Brain microvascular endothelial cell (primary cell): ENCODE measurements at regions not wholly inside any gene's neighbourhood (a gene's known extent, or its start where the extent isn't known, plus 50 kb on each side); places are given as distances from the start of the nearest gene placed in this dataset.

Experiments used
- DNase-seq: peaks from one replicate; pipeline ENCODE4 v3.0.0-alpha.2; 2020
- H3K27ac ChIP-seq: fragments of 250-450 bp; sonication (Bioruptor Pico); 2 replicates; pipeline ENCODE4 v1.5.1; 2020; ENCODE audit warnings: mild to moderate bottlenecking, moderate library complexity
- H3K27me3 ChIP-seq: fragments of 250-450 bp; sonication (Bioruptor Pico); replicated peaks from 2 replicates; pipeline ENCODE4 v1.5.1; 2020; ENCODE audit warnings: mild to moderate bottlenecking
- H3K36me3 ChIP-seq: fragments of 250-450 bp; sonication (Bioruptor Pico); replicated peaks from 2 replicates; pipeline ENCODE4 v1.5.1; 2020; ENCODE audit warnings: mild to moderate bottlenecking
- H3K4me3 ChIP-seq: 2 replicates; pipeline ENCODE4 v1.5.1; 2011; ENCODE audit warnings: low read depth, mild to moderate bottlenecking, control low read depth, low read length, moderate library complexity
- CTCF ChIP-seq: IDR thresholded peaks from 2 replicates; pipeline ENCODE4 v1.5.1; 2011; ENCODE audit warnings: low read depth, mild to moderate bottlenecking, moderate library complexity, low read length, control low read depth, inconsistent platforms; ENCODE audit errors: missing control alignments
- in situ Hi-C: cut with HindIII; loops from 2 replicates; pipeline ENCODE4 v1.10.0; 2017; ENCODE audit warnings: low sequenced_read_pairs, low pct_ligation_motif_present

DNA sequence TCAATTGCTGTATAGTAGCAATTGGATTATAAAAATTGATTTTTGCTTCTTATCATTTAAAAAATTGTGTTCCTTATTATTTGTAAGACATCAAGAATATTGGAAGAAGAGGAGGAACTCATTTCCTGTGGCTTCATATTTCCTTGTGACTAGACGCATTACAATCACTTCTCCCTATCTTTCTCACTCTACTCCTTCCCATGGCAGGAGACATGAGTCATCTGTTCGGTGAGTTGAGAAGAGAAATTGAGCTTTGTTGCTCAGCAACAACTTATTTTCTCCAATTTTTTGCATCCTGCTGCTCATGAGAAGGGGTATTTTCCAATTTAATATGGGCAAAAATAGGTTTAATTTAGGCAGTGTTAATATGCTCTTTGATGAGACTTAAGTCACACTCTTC, 1783.9 kb downstream of the SUCLG1 start:
- Histone ChIP-seq H3K27ac (peak overlapping the region; percentile 53), H3K4me3 (no peak overlapping the region), H3K27me3 (no peaks in the 10 kb centered on the region), H3K36me3 (no peaks in the 10 kb centered on the region)
- DNase-seq, result peak; percentile 74
- no peak for TF ChIP-seq CTCF
- in situ Hi-C loops, result no loop called here

DNA sequence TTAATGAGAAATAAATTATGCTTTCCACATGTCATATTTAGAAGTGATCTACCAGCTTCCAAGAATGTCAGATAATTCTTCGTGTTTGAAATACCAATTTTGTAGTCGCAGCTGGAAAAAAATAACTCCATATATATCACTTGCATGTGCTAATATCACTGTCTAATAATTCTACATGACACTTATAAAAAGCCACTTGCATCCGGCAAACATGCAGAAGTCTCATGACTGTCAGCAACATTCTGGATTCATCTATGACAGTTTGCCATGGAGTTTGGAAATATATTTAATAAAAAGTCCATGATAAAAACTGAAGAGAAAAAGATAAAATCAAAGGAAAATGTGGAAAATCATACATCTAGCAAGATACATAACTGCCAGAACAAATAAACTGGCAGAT, 1784.4 kb downstream of the SUCLG1 start:
- Histone ChIP-seq H3K4me3 (no peak overlapping the region), H3K36me3 (no peaks in the 10 kb centered on the region), H3K27ac (no peak overlapping the region), H3K27me3 (no peaks in the 10 kb centered on the region)
- TF ChIP-seq CTCF, result no peak
- DNase-seq, result no peak
- in situ Hi-C loops, result no loop called here

- no peak for DNase-seq
- Histone ChIP-seq H3K36me3 (no peaks in the 10 kb centered on the region), H3K27ac (no peak overlapping the region), H3K4me3 (no peak overlapping the region), H3K27me3 (no peaks in the 10 kb centered on the region)
- TF ChIP-seq CTCF, result no peak
- in situ Hi-C loops, result no loop called here
These were observed 1791.6 kb downstream of the SUCLG1 start for GRCh38 chr2:82667491-82667890.

GRCh38 chr2:82665691-82666090, 1793.4 kb downstream of the SUCLG1 start:
- no peaks in the 10 kb centered on the region for H3K36me3 ChIP-seq
- H3K27me3 ChIP-seq, result no peaks in the 10 kb centered on the region
- no peak for DNase-seq
- in situ Hi-C loops, result no loop called here
- H3K27ac ChIP-seq, result no peak overlapping the region
- H3K4me3 ChIP-seq, result no peak overlapping the region
- TF ChIP-seq CTCF, result no peak

DNA sequence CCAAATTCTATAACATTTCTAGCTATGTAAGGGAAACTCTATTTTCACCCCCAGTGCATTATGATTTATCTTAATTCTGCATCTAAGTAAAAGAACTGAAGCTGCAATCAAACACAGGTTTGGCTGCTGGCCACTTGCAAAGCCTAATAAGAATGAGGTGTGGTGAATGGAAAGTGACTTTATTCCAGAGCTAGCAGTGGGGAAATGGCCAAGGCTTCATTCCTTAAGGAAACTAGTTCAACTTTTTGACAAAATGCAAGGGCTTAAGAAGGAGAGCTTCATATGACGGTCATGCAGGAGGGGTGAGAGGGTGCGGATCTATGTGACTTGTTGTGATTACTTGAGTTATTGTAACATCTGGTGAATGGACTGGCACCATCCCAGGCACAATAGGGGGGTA, 1802.0 kb downstream of the SUCLG1 start:
- Histone ChIP-seq H3K27ac (no peak overlapping the region), H3K27me3 (no peaks in the 10 kb centered on the region), H3K4me3 (no peak overlapping the region), H3K36me3 (no peaks in the 10 kb centered on the region)
- DNase-seq, result no peak
- no peak for TF ChIP-seq CTCF
- in situ Hi-C loops, result no loop called here

DNA sequence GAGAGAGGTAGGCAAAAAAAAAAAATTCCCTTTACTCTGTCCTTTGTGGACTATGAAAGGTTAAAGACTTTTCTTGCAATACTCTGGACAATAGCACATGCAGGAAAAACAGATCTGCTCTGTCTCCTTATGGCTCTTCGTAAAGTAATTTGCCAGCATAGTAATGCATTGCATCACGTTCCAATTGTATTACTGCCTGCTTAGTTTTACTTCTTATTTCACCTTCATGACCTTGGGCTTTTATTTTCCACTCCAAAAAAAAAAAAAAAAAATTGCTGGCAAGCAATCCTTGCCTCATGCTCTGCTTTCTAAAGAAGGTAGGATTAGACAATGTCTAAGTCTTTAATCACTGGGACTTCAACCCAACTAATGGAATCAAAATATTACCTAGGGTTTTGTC, 1802.7 kb downstream of the SUCLG1 start:
- Histone ChIP-seq H3K36me3 (no peaks in the 10 kb centered on the region), H3K4me3 (no peak overlapping the region), H3K27ac (no peak overlapping the region), H3K27me3 (no peaks in the 10 kb centered on the region)
- no peak for DNase-seq
- no peak for TF ChIP-seq CTCF
- in situ Hi-C loops, result no loop called here
